ENCODE measurements at regions not wholly inside any gene's neighbourhood (a gene's known extent, or its start where the extent isn't known, plus 50 kb on each side); places are given as distances from the start of the nearest gene placed in this dataset.
A peak's percentile ranks its signal among the peaks of the same experiment; 100 is the strongest.

- no peak for DNase-seq
These were observed 120.1 kb upstream of the ARHGEF3 start for GRCh38 chr3:56921573-56922453.

- DNase-seq: no peak
These were observed 118.0 kb upstream of the ARHGEF3 start for GRCh38 chr3:56919797-56920195.

GRCh38 chr3:56919137-56919796, 117.5 kb upstream of the ARHGEF3 start:
- no peak for DNase-seq

- peak; percentile 29 for DNase-seq
These were observed 116.4 kb upstream of the ARHGEF3 start for GRCh38 chr3:56918111-56918568.

- peak; percentile 18 for DNase-seq
These were observed 115.8 kb upstream of the ARHGEF3 start for GRCh38 chr3:56917361-56918110.

GRCh38 chr3:56916716-56917360, 115.1 kb upstream of the ARHGEF3 start:
- DNase-seq: no peak

GRCh38 chr3:56915966-56916586, 114.3 kb upstream of the ARHGEF3 start:
- DNase-seq: peak; percentile 68

GRCh38 chr3:56914646-56915045, 112.9 kb upstream of the ARHGEF3 start:
- DNase-seq: no peak

- DNase-seq: no peak
These were observed 109.6 kb upstream of the ARHGEF3 start for GRCh38 chr3:56911363-56911762.

- no peak for DNase-seq
These were observed 107.6 kb upstream of the ARHGEF3 start for GRCh38 chr3:56909349-56909748.

GRCh38 chr3:56908004-56908403, 106.3 kb upstream of the ARHGEF3 start:
- DNase-seq: no peak

- no peak for DNase-seq
These were observed 102.9 kb upstream of the ARHGEF3 start for GRCh38 chr3:56904552-56905215.

- DNase-seq: no peak
These were observed 101.6 kb upstream of the ARHGEF3 start for GRCh38 chr3:56903231-56903782.

- no peak for DNase-seq
These were observed 100.9 kb upstream of the ARHGEF3 start for GRCh38 chr3:56902468-56903160.

- no peak for DNase-seq
These were observed 99.1 kb upstream of the ARHGEF3 start for GRCh38 chr3:56900801-56901200.

- no peak for DNase-seq
These were observed 98.1 kb upstream of the ARHGEF3 start for GRCh38 chr3:56899851-56900250.

GRCh38 chr3:56899078-56899477, 97.3 kb upstream of the ARHGEF3 start:
- no peak for DNase-seq

GRCh38 chr3:56896357-56896756, 94.6 kb upstream of the ARHGEF3 start:
- no peak for DNase-seq

GRCh38 chr3:56894881-56895431, 93.2 kb upstream of the ARHGEF3 start:
- DNase-seq: no peak

GRCh38 chr3:56890448-56891091, 88.8 kb upstream of the ARHGEF3 start:
- DNase-seq: no peak

Data from CD4-positive, alpha-beta T cell treated with Interferon gamma for 1 hour (primary cell).